ENCODE measurements at regions not wholly inside any gene's neighbourhood (a gene's known extent, or its start where the extent isn't known, plus 50 kb on each side); places are given as distances from the start of the nearest gene placed in this dataset.
A peak's percentile ranks its signal among the peaks of the same experiment; 100 is the strongest.
"Not testable (repeated sequence)": the region's sequence is repeated elsewhere in the genome, so short reads cannot be mapped to it uniquely, and the experiment has no call there.

DNA sequence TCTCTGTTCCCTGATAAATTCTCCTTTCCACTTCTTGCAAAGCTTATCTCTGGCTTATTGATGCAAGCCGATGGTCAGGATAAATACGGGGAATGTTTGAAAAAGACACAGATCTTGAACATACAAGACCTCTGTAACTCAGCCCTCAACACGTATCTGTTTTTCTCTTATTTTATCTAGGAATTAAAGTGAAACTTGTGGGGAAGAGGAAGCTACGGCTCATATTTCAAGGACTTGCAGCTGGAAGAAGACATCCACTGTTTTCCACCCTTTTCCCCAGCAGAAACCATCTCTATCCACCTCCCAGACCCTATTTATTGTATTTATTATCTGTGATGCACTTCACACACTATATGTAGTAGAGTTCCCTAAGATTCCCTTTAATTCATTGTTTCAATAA lies 98.4 kb upstream of the TANK start:
- no peak for DNase-seq (ENCODE audit: low read depth)

DNA sequence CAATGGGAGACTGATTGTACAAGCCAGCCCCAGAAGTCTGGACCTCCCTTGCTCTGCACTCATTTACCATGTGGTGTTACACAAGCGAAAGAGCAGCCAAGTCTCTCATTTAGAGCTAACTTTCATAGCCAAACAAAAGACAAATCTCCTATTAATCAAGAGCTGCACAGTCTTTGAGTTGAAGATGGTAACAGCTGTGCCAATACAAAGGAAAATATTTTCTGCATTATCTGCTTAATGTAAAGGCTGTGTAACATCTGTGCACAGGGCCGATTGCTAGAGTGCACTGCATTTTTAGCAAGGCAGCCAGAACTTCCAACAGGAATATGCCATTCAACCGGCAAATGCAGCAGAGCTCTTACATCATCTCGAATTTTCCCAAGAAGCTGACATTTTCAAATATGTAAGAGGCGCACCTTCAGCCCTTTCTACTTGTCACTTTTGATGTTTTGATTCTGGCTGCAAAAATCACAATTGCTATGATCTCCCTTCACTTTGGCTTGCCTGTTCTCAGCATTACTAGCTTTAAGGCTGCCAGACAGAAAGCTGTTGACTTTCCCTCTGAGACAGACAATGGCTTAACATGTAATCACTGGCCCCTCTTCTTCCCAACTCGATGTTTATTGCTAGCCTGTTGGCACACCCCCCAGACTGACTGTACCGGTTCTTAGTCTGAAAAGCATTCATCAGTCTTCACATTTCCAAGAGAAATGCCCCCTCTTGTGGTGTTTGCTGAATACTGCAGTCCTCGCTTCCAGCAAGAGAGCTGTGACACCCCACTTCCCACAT lies 96.9 kb upstream of the TANK start:
- peak; percentile 77 for DNase-seq (ENCODE audit: low read depth)

DNA sequence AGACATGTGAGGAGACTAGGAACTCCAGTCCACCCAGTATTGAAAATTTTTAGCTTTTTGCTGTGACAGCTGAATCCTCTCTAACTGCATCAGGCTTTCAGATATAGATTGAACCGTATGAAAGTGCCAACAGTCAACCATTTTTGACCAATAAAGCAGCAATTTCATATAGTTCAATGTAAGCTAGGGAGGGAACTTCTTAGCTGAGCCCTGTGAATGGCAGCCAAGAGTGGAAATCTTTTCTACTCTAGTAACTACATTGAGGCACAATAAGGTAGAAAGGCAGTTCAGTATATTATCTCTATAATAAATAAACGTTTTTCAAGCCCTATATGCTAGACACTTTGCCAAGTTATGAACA lies 96.3 kb upstream of the TANK start:
- no peak for DNase-seq (ENCODE audit: low read depth)

DNA sequence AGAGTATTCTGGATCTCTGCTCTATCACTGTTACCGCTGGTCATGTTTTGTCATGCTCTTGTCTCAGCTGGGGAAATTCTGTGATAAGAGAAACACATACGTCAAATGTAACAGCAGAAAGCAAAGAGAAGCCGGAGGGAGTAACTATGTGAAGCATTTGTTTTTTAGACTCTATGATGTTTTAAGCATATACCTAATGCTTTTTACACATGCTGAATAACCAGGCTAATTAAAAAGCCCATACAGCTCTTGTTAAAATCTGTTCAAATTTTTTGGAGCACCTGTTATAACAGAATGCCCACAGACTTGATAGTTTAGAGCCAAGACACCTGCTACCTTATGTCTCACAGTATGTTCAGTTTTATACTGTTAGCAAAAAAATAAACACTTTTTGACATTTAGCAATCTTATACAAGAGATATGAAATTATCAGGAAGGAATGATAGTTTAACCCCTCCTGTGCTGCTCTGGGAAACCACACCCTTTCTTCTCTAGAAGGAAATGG lies 92.3 kb upstream of the TANK start:
- no peak for DNase-seq (ENCODE audit: low read depth)

DNA sequence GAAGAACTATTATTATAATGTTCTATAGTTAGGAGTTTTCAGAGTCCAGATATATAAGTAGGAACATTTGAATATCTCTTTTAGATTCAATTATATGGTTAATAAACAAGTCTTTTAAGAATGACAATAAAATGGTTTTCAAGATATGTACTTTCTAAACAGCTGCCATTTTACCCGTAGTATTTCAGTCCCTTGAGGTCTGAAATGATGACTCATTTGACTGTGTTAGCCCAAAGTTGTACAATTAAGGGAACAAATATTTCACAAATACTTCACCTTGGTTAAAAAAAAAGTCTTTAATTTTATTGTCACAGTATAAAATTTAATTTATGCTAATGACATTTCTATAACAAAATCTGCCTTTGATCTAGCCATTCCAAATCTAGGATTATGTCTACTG lies 91.6 kb upstream of the TANK start:
- DNase-seq (ENCODE audit: low read depth) = peak; percentile 36

DNA sequence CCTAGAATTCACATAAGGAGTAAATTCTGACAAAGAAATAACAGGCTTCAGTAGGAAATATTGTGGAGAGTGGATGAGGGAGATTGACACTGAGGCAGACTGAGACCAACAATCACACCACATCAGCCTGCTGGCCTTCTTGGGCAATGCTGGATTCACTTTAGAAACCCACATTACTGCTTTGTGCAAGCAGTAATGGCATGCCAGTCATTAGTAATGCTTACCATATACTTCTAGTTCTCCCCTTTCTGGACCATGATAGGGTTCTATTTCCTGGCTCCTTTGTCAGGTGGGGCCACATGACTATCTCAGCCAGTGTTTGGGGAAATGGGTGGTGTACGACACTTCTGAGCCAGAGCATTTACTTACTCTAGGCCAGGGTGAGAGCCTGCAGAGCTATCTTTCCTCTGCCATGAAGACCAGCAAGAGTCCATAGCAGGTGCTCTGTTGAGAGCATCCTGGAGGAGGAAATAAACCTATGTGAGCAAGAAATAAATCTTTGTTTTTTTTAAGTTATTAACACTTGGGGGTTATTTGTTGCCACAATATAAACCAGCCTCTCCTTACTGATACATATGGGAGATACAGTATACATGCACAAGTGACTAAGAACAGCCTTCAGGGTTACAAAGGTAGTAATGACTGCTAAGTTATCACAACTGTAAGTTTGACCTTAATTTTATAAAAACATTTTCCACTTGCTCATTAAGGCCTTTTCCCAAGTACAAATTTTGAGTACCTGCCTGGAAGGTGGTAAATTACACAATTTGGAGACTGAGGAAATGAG lies 89.3 kb upstream of the TANK start:
- DNase-seq (ENCODE audit: low read depth) = no peak

DNA sequence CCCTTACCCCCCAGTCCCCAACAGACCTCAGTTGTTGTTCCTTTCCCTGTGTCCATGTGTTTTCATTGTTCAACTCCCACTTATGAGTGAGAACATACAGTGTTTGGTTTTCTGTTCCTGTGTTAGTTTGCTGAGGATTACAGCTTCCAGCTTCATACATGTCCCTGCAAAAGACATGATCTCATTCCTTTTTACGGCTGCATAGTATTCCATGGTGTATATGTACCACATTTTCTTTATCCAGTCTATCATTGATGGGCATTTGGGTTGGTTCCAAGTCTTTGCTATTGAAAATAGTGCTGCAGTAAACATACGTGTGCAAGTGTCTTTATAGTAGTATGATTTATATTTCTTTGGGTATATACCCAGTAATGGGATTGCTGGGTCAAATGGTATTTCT lies 87.8 kb upstream of the TANK start:
- not testable (repeated sequence) for DNase-seq (ENCODE audit: low read depth)

DNA sequence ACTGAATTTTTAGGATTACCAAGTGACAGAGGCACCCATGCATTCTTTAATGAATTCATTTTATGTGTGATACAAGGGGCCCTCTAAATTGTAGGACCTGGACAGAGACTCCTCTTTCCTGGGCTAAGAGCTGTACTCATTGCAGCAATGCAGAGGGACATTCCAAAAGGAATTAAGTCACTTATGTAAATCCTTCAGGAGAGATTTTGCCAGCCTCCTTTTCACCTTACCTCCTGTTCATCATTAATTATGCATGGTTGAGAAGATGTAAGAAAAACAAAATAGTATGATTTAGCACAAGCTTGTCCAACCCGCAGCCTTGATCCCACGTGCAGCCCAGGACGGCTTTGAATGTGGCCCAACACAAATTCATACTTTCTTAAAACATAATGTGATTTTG lies 84.5 kb upstream of the TANK start:
- DNase-seq (ENCODE audit: low read depth) = peak; percentile 53

DNA sequence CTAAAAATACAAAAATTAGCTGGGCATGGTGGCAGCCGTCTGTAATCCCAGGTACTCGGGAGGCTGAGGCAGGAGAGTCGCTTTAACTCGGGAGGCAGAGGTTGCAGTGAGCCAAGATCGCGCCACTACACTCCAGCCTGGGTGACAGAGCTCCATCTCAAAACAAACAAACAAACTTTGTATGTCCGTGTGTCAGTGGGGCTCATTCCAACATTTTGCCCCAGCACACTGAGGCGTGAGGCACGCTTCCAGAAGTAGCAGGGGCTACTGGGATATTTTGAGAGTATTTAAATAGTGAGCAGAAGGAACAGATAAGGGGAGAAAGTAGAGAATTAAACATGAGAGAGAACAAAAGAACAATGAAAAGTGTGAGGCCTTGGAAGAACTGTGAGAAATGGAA lies 83.3 kb upstream of the TANK start:
- no peak for DNase-seq (ENCODE audit: low read depth)

DNA sequence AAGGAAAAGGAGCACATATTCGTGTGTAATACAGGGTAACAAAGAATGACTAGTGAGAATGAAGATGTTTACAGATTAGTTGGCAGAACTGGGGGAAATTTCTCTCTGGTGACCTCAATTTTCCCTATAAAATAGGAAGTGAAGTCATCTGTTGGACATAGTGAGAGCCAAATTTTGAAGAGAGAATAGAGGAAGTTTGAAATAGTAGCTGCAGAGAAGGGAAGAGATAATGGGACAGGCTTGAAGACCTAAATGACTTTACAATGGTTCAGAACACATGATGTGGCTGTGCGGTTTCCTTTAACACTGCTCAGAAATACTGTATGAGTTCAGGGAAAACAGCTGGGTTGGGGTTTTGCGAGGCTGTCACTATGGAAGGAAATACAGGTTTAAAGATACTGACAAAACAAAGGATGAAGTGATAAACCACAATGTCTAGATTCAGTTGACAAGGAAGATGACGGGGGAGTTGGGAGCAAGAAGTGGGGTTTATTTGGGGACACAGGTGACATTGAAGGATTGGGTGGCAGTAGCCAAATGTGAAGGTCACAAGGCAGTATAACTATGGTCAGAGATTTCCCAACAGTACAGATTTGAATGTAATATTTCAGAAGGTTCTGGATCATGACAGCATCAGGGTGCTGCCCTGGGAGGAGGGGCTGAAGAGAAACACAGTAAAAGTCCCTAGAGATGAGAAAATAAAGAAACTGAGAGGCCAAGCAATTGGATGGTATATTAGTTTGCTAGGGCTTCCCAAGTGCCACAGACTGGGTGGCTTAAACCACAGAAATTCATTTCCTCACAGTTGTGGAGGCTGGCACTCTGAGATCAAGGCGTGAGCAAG lies 82.6 kb upstream of the TANK start:
- peak; percentile 65 for DNase-seq (ENCODE audit: low read depth)

DNA sequence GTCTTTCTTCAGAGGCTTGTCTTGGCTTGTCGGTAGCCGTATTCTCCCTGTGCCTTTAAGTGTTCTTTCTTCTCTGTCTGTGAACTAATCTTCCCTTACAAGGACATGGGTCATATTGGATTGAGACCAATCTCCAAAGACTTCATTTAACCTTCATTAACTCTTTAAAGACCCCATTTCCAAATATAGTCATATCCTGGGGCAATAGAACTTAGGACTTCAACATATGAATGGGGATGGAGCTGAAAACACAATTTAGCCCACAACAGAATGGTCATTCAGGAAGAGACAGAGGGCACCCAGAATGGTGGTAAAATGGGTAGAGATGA lies 82.1 kb upstream of the TANK start:
- no peak for DNase-seq (ENCODE audit: low read depth)

DNA sequence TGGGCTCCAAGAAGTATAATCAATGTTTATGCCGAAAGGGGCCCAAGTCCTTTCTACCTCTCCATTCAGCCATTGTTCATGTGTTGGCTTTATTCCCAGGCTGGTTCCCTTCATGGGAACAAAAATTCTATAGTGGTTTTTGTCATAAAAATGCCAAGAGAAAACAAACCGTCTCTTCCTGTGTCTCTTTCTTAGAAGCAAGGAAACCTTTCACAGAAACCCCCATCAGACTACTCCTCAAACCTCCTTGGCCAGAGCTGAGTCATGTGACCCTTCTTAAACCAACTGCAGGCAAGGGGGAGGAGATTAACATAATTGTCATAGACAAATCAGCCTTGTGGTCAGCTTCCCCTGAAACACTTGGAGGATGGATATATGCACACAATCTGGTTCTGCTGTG lies 75.1 kb upstream of the TANK start:
- peak; percentile 70 for DNase-seq (ENCODE audit: low read depth)

DNA sequence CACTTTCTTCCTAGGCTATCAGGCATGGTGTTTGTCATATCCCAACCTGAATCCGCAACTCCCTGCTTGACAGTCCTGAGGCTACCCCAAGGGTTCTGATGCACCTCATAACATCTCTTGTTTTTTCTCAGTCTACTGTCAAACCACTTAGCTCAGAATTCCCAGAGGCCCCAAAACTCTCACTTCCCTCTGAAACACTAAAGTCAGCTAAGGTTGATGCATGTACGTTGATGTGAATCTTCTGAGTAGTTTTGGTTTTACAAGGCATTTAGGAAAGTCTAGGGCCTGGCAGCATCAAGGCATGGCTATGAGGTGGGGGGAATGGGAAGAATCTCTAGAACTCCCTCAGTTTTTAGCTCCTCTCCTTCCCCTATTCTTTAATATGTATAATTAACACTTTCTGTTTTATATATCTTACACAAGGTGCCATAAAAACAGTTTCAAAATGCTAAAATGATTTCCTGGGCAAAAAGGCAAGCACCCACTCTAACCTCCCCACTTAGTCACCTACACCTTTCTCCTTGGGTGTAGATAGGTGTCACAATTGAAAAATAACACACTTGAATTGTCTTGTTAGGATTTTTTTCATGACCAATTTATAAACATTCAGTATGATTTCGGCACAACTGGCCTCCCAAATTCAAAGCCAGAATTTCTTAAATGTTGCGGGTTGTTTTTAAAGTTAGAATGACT lies 71.4 kb upstream of the TANK start:
- DNase-seq (ENCODE audit: low read depth) = no peak

DNA sequence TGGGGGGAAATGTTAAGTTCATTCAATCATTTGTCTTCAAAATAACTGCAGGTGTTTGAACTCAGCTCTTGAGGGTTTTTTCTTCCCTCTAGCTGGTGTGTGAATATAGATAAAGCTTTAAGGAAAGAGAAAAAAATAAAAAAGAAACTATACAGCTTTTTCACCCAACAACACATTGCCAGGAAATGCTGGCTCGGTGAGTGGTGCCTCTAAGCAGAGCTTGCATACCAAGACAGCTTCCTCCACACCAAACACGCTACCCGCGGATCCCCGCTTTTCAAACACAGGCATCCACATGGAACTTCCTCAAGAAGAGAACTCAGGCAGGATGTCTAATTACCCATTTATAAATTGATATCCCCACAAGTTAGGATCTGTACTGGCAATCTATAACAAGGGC lies 69.8 kb upstream of the TANK start:
- DNase-seq (ENCODE audit: low read depth) = no peak

DNA sequence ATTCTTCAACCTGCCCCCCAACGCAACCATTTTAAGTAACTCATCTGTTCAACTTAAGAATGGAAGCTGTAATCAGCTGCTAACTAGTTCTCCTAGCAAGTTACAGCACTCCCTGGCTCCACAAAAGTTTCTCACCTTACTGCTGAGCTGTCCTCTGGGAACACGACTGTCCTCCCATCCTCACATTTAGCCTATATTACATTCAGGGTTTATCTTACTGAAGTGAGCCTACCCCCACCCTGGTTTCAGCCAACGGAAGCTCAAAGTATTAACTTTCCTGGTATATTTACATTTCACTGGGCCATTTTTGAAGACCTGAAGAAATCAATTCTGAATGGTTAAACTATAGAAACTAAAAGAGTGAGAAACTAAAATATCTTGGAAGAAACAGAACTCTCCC lies 64.9 kb upstream of the TANK start:
- no peak for DNase-seq (ENCODE audit: low read depth)

DNA sequence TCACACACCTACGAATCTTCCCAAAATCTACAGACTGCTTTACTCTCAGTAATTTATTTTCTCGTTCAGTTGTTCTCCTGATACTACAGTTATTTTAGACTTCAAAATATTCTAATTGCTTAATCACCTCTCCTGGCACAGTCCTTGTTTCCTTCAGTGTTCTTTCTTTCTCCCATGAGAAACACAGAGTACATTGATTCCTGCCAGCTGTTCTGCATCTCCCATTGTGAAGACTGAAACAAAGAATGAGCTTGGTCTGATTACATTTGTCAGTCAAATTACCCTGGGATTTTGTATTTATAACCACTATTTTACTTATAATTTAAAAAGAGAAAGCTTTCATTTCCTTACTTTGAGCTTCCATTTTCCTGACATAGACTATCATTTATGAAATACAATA lies 63.9 kb upstream of the TANK start:
- no peak for DNase-seq (ENCODE audit: low read depth)

DNA sequence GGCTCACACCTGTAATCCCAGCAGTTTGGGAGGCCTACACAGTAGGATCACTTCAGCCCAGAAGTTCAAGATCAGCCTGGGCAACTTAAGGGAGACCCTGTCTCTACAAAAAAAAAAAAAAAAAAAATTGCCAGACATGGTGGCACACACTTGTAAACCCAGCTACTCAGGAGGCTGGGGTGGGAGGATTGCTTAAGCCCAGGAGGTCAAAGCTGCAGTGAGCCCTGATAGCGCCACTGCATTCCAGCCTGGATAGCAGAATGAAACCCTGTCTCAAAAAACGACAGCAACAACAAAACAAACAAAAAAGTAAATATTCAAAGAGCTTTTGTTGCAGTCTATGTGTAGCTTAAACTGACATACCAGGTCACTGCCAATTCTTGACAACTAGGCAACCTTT lies 63.1 kb upstream of the TANK start:
- DNase-seq (ENCODE audit: low read depth) = no peak

DNA sequence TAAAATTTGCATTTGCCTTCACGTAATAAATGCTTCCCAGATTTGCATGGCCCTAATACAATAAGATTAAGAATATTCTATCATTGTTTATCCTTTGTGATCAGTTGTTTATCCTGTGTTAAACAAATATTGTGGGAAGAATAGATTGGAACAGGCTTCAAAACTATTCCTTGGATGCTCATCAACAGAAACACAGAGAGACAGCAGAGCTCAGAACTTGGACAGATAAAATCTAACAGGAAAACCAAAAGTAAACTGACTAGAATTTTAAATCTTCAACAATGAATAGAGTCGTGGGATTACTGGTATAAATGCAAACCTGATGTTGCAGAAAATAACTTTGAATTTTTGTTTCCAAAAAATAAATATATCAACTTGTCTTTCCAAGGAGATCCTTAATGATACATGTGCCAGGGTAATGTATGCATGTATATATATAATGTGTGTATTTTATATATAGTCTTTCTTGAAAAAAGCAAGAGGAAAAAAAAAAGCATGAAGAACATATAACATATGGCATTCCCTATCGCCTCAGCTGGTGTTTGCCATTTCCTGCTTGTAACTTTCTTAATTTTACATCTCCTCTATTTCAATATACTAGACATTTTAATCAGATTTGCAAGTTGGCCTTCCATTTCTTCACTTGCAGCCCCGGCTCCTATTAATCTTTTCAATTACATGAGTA lies 59.9 kb upstream of the TANK start:
- DNase-seq (ENCODE audit: low read depth) = no peak

DNA sequence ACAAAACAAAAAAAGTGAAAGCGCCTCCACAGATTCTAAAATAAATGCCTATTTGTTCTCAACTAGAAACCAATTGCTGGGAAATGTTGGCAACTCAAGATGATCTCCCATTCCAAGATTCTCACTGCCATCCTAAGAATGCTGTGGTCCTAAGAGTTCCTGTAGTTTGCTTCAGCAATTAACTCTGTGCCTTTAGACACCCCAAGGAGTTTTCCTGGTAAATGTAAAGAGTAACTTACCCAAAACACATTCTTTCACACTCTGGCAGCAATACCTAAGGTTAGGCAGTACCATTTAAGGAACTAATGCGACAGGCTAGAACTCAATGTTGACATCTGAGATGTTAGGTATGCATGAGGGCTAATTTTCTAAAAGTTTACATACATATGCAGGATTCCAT lies 58.8 kb upstream of the TANK start:
- no peak for DNase-seq (ENCODE audit: low read depth)

DNA sequence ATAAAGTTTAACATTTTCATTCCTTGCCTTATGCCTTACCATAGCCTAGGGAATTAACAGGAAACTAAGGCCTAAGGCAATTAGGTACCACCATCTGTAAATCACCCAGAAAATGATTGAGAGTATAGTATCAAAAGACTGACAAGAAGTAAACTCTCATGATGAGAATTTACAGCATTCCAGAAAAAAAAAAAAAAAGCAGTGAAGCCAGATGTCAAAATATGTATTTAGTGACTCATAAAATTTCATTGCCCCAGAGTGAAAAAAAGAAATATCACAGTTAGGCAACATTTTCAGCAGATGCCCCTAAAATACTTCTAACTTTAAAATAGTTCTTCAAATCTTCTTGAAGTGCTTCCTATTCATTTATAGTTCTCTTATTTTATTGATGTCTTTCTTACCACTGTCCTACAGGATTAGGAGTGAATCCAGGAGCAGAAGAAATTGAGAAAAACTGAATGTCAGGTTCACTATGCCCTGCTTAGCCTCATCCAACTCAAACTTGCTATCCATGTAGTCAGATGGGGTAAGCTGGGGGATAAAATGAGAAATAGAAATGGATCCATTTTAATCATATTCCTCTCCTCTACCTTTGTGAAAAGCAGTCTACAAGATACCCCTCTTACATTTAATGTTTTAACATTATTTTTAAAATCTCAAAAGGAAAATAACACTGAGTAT lies 57.3 kb upstream of the TANK start:
- no peak for DNase-seq (ENCODE audit: low read depth)

DNA sequence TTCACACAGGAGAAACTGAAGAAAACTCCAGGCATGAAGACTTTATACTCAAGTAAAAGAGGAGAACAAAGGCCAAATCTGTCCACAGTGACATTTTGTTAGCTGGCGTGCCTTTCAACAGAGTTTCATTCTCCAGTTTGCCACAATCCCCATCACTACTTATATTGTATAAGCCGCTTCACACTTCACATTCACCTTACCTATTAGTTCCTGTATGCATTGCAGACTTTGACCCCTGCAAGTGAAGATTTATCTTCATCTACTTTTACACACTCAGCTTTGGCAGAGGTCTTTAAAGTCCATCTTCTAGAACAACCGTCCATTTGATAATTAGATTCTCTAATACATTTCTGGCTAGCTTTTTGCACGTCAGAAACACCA lies 56.8 kb upstream of the TANK start:
- DNase-seq (ENCODE audit: low read depth) = no peak
